HCT116 (cell line): ENCODE measurements at regions not wholly inside any gene's neighbourhood (a gene's known extent, or its start where the extent isn't known, plus 50 kb on each side); places are given as distances from the start of the nearest gene placed in this dataset.
"Not testable (repeated sequence)": the region's sequence is repeated elsewhere in the genome, so short reads cannot be mapped to it uniquely, and the experiment has no call there.

Source experiments
- EZH2 ChIP-seq: fragments of 200-600 bp; sonication (generic); IDR thresholded peaks from 2 replicates; pipeline ENCODE4 v1.6.1; 2017; ENCODE audit warnings: antibody characterized with exemption, mixed run types
- EZH2phosphoT487 ChIP-seq: fragments of 200-600 bp; IDR thresholded peaks from 2 replicates; pipeline ENCODE4 v1.6.1; 2018; ENCODE audit warnings: antibody characterized with exemption, borderline replicate concordance
- POLR2A ChIP-seq: IDR thresholded peaks from 2 replicates; pipeline ENCODE4 v1.7.0; 2011; ENCODE audit warnings: borderline replicate concordance; ENCODE audit not compliant: insufficient read depth, insufficient read length; ENCODE audit errors: extremely low read depth
- POLR2AphosphoS5 ChIP-seq: IDR thresholded peaks from 2 replicates; pipeline ENCODE4 v1.6.1; 2011; ENCODE audit warnings: mild to moderate bottlenecking, low read depth, low read length, moderate library complexity
- TF ChIP-seq, protein P1 (sequence below), 3 experiments: fragments of 200-600 bp in 1 of 3; sonication (generic) in 1 of 3; IDR thresholded peaks in 2 of 3; conservative IDR thresholded peaks in 1 of 3; 2 replicates each; pipeline ENCODE4 v1.5.1; 2012 to 2017; ENCODE audit warnings: low read depth in 2 of 3, low read length in 2 of 3, antibody characterized with exemption in 1 of 3, borderline replicate concordance in 1 of 3, control low read depth in 1 of 3, mild to moderate bottlenecking in 1 of 3, mixed read lengths in 1 of 3, mixed run types in 1 of 3, moderate library complexity in 1 of 3; ENCODE audit not compliant: insufficient read depth in 1 of 3

GRCh38 chr16:87217802-87218201 lies 99.4 kb downstream of the C16orf95 start:
- TF ChIP-seq, protein P1, sequence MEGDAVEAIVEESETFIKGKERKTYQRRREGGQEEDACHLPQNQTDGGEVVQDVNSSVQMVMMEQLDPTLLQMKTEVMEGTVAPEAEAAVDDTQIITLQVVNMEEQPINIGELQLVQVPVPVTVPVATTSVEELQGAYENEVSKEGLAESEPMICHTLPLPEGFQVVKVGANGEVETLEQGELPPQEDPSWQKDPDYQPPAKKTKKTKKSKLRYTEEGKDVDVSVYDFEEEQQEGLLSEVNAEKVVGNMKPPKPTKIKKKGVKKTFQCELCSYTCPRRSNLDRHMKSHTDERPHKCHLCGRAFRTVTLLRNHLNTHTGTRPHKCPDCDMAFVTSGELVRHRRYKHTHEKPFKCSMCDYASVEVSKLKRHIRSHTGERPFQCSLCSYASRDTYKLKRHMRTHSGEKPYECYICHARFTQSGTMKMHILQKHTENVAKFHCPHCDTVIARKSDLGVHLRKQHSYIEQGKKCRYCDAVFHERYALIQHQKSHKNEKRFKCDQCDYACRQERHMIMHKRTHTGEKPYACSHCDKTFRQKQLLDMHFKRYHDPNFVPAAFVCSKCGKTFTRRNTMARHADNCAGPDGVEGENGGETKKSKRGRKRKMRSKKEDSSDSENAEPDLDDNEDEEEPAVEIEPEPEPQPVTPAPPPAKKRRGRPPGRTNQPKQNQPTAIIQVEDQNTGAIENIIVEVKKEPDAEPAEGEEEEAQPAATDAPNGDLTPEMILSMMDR (IDR thresholded peaks at IDR 0.05 in 2 of 3, conservative IDR thresholded peaks at IDR 0.05 in 1 of 3; ENCODE audit: borderline replicate concordance in 1 of 3, insufficient read depth in 1 of 3, low read depth in 2 of 3, low read length in 2 of 3): not testable (repeated sequence)
- TF ChIP-seq POLR2A, EZH2, EZH2phosphoT487, POLR2AphosphoS5: not testable (repeated sequence)
